GM23248 (cell line): ENCODE measurements at regions not wholly inside any gene's neighbourhood (a gene's known extent, or its start where the extent isn't known, plus 50 kb on each side); places are given as distances from the start of the nearest gene placed in this dataset.

Source experiments
- DNase-seq: peaks from one replicate; pipeline ENCODE4 v3.0.0-alpha.2; 2015
- H2AFZ ChIP-seq: fragments of 200-600 bp; sonication (generic); 2 replicates; pipeline ENCODE4 v1.6.1; 2016; ENCODE audit warnings: antibody characterized with exemption
- H3F3A ChIP-seq: fragments of 200-600 bp; sonication (generic); 2 replicates; pipeline ENCODE4 v1.6.1; 2016; ENCODE audit warnings: mild to moderate bottlenecking, antibody characterized with exemption, mixed run types; ENCODE audit not compliant: insufficient read depth
- H3K27ac ChIP-seq: fragments of 200-600 bp; sonication (generic); 2 replicates; pipeline ENCODE4 v1.5.1; 2016; ENCODE audit warnings: mild to moderate bottlenecking
- H3K27me3 ChIP-seq: fragments of 200-600 bp; sonication (generic); replicated peaks from 2 replicates; pipeline ENCODE4 v1.6.1; 2016; ENCODE audit warnings: mild to moderate bottlenecking; ENCODE audit not compliant: insufficient read depth
- H3K36me3 ChIP-seq: fragments of 200-600 bp; sonication (generic); 2 replicates; pipeline ENCODE4 v1.6.1; 2016; ENCODE audit warnings: low read depth, mild to moderate bottlenecking
- H3K4me1 ChIP-seq: fragments of 200-600 bp; sonication (generic); 2 replicates; pipeline ENCODE4 v1.6.1; 2016; ENCODE audit warnings: mild to moderate bottlenecking; ENCODE audit not compliant: insufficient read depth
- H3K4me2 ChIP-seq: fragments of 200-600 bp; sonication (generic); one replicate; pipeline ENCODE4 v1.6.1; 2016; ENCODE audit warnings: mild to moderate bottlenecking; ENCODE audit not compliant: unreplicated experiment
- H3K4me3 ChIP-seq: fragments of 200-600 bp; sonication (generic); 2 replicates; pipeline ENCODE4 v1.5.1; 2016; ENCODE audit warnings: mild to moderate bottlenecking
- H3K79me2 ChIP-seq: fragments of 200-600 bp; sonication (generic); 2 replicates; pipeline ENCODE4 v1.6.1; 2016; ENCODE audit warnings: mild to moderate bottlenecking; ENCODE audit not compliant: insufficient read depth
- H3K9ac ChIP-seq: fragments of 200-600 bp; sonication (generic); 2 replicates; pipeline ENCODE4 v1.6.1; 2016; ENCODE audit warnings: mild to moderate bottlenecking
- H3K9me2 ChIP-seq: fragments of 200-600 bp; sonication (generic); 2 replicates; pipeline ENCODE4 v1.6.1; 2016; ENCODE audit warnings: mixed run types, mild to moderate bottlenecking, moderate library complexity; ENCODE audit not compliant: insufficient read depth
- H3K9me3 ChIP-seq: fragments of 200-600 bp; sonication (generic); one replicate; pipeline ENCODE4 v1.6.1; 2017; ENCODE audit warnings: low read depth
- H4K20me1 ChIP-seq: fragments of 200-600 bp; sonication (generic); 2 replicates; pipeline ENCODE4 v1.6.0; 2016; ENCODE audit not compliant: insufficient read depth
- EZH2 ChIP-seq: fragments of 200-600 bp; sonication (generic); IDR thresholded peaks from 2 replicates; pipeline ENCODE4 v1.6.1; 2018; ENCODE audit warnings: antibody characterized with exemption, mild to moderate bottlenecking; ENCODE audit not compliant: insufficient read depth, poor library complexity, severe bottlenecking
- EZH2phosphoT487 ChIP-seq: fragments of 200-600 bp; sonication (generic); IDR thresholded peaks from 2 replicates; pipeline ENCODE4 v1.6.1; 2018; ENCODE audit warnings: antibody characterized with exemption, moderate library complexity, mild to moderate bottlenecking, low read depth; ENCODE audit not compliant: insufficient read depth
- WGBS, 2 experiments: methylation state at CpG; one replicate each; pipeline ENCODE4 v1.1.6; 2015 to 2017; ENCODE audit warnings: low lambda C conversion rate in 2 of 2, low coverage in 1 of 2; ENCODE audit errors: missing lambda C conversion rate in 2 of 2; 5-methylcytosine and 5-hydroxymethylcytosine counted together
- in situ Hi-C: fragments of 300-500 bp; cut with MboI; formaldehyde crosslinking; loops from 2 replicates; pipeline ENCODE4 v1.15.0; 2020

- Histone ChIP-seq H3K9me3 (no peaks in the 10 kb centered on the region), H2AFZ (no peak overlapping the region), H3K27ac (no peak overlapping the region), H3K27me3 (no peaks in the 10 kb centered on the region), H3K4me1 (no peaks in the 10 kb centered on the region), H4K20me1 (no peaks in the 10 kb centered on the region), H3K4me2 (no peak overlapping the region), H3K36me3 (no peaks in the 10 kb centered on the region), H3K79me2 (no peaks in the 10 kb centered on the region), H3K9me2 (no peaks in the 10 kb centered on the region), H3K9ac (no peak overlapping the region), H3K4me3 (no peak overlapping the region), H3F3A (no peaks in the 10 kb centered on the region)
- no peak for DNase-seq
- in situ Hi-C loops, result no loop called here
- TF ChIP-seq EZH2phosphoT487, result no peak
- no peak for TF ChIP-seq EZH2
- WGBS, 2 experiments, result 8 to 13% methylated on average over 2 of the region's 2 CpGs
These were observed 1269.4 kb upstream of the CDH6 start for GRCh38 chr5:29924107-29924506.

- H3K9me2 ChIP-seq, result no peaks in the 10 kb centered on the region
- H3K27me3 ChIP-seq, result no peaks in the 10 kb centered on the region
- no peaks in the 10 kb centered on the region for H3K4me1 ChIP-seq
- WGBS, 2 experiments, result 57 to 61% methylated on average over 15 of the region's 15 CpGs
- no peak overlapping the region for H3K27ac ChIP-seq
- no peak overlapping the region for H3K4me3 ChIP-seq
- no peaks in the 10 kb centered on the region for H3K9me3 ChIP-seq
- H3K9ac ChIP-seq, result no peak overlapping the region
- no peaks in the 10 kb centered on the region for H4K20me1 ChIP-seq
- H3K79me2 ChIP-seq, result no peaks in the 10 kb centered on the region
- in situ Hi-C loops, result no loop called here
- H3K36me3 ChIP-seq, result no peaks in the 10 kb centered on the region
- DNase-seq, result no peak
- no peaks in the 10 kb centered on the region for H3F3A ChIP-seq
- TF ChIP-seq EZH2phosphoT487 (no peak), EZH2 (no peak)
- H2AFZ ChIP-seq, result no peak overlapping the region
- H3K4me2 ChIP-seq, result no peak overlapping the region
These were observed 1287.7 kb upstream of the CDH6 start for GRCh38 chr5:29905626-29906353.

GRCh38 chr5:29902859-29903258, 1290.6 kb upstream of the CDH6 start:
- in situ Hi-C loops, result no loop called here
- WGBS, 2 experiments, result 19 to 20% methylated on average over 2 of the region's 2 CpGs

GRCh38 chr5:29899583-29899982, 1293.9 kb upstream of the CDH6 start:
- Histone ChIP-seq H3K9me3 (no peaks in the 10 kb centered on the region), H3K9me2 (no peaks in the 10 kb centered on the region), H3K27me3 (no peaks in the 10 kb centered on the region), H3K36me3 (no peaks in the 10 kb centered on the region), H3F3A (no peaks in the 10 kb centered on the region), H3K4me1 (no peaks in the 10 kb centered on the region), H2AFZ (no peak overlapping the region), H3K9ac (no peak overlapping the region), H3K4me2 (no peak overlapping the region), H3K27ac (no peak overlapping the region), H3K4me3 (no peak overlapping the region), H3K79me2 (no peaks in the 10 kb centered on the region), H4K20me1 (no peaks in the 10 kb centered on the region)
- 4 to 14% methylated on average over 2 of the region's 2 CpGs for WGBS, 2 experiments
- no peak for DNase-seq
- TF ChIP-seq EZH2 (no peak), EZH2phosphoT487 (no peak)
- in situ Hi-C loops, result no loop called here

More at GRCh38 chr5:29902859-29903258, 1290.6 kb upstream of the CDH6 start:
- H3K36me3 ChIP-seq, result no peaks in the 10 kb centered on the region
- H3K9me2 ChIP-seq, result no peaks in the 10 kb centered on the region
- no peak overlapping the region for H3K9ac ChIP-seq
- no peak for DNase-seq
- TF ChIP-seq EZH2phosphoT487 (no peak), EZH2 (no peak)
- no peaks in the 10 kb centered on the region for H3K79me2 ChIP-seq
- H3K4me1 ChIP-seq, result no peaks in the 10 kb centered on the region
- no peak overlapping the region for H2AFZ ChIP-seq
- H4K20me1 ChIP-seq, result no peaks in the 10 kb centered on the region
- no peak overlapping the region for H3K4me2 ChIP-seq
- H3K4me3 ChIP-seq, result no peak overlapping the region
- H3K9me3 ChIP-seq, result no peaks in the 10 kb centered on the region
- no peaks in the 10 kb centered on the region for H3K27me3 ChIP-seq
- H3F3A ChIP-seq, result no peaks in the 10 kb centered on the region
- no peak overlapping the region for H3K27ac ChIP-seq

- Histone ChIP-seq H3K27me3 (no peaks in the 10 kb centered on the region), H3F3A (no peaks in the 10 kb centered on the region), H3K4me3 (no peak overlapping the region), H3K4me2 (no peak overlapping the region), H4K20me1 (no peaks in the 10 kb centered on the region), H2AFZ (no peak overlapping the region), H3K9me2 (no peaks in the 10 kb centered on the region), H3K27ac (no peak overlapping the region), H3K9me3 (no peaks in the 10 kb centered on the region), H3K4me1 (no peaks in the 10 kb centered on the region), H3K9ac (no peak overlapping the region), H3K79me2 (no peaks in the 10 kb centered on the region), H3K36me3 (no peaks in the 10 kb centered on the region)
- in situ Hi-C loops, result no loop called here
- no peak for DNase-seq
- TF ChIP-seq EZH2 (no peak), EZH2phosphoT487 (no peak)
These were observed 1295.6 kb upstream of the CDH6 start for GRCh38 chr5:29897916-29898315.
